ENCODE measurements at regions not wholly inside any gene's neighbourhood (a gene's known extent, or its start where the extent isn't known, plus 50 kb on each side); places are given as distances from the start of the nearest gene placed in this dataset.

DNA sequence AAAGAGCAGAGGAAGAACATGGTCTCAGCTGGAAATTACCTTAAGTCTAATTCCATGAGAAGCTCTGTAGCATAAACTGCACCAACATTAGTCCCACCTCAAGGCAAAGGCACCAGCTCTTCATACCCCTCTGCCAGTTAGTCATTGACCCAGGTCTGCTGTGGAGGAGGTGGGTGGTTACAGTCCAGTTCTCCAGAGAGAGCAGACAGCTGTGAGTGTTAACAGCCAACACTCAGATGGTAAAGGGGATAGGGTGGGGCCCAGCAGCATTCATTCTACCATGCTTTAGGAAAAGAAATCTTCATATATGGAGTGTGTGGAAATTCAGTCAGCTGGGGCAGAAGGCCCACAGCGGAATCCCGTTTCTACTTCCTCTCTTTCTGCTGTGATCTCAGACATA lies 159.7 kb upstream of the FBXO11 start:
- TF ChIP-seq, protein P1, sequence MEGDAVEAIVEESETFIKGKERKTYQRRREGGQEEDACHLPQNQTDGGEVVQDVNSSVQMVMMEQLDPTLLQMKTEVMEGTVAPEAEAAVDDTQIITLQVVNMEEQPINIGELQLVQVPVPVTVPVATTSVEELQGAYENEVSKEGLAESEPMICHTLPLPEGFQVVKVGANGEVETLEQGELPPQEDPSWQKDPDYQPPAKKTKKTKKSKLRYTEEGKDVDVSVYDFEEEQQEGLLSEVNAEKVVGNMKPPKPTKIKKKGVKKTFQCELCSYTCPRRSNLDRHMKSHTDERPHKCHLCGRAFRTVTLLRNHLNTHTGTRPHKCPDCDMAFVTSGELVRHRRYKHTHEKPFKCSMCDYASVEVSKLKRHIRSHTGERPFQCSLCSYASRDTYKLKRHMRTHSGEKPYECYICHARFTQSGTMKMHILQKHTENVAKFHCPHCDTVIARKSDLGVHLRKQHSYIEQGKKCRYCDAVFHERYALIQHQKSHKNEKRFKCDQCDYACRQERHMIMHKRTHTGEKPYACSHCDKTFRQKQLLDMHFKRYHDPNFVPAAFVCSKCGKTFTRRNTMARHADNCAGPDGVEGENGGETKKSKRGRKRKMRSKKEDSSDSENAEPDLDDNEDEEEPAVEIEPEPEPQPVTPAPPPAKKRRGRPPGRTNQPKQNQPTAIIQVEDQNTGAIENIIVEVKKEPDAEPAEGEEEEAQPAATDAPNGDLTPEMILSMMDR (IDR thresholded peaks at IDR 0.05) = no peak
- no peak for TF ChIP-seq POLR2A (IDR thresholded peaks at IDR 0.05)

All from right lobe of liver (tissue), 4 donors.